Islet of Langerhans (tissue), 1 donor: ENCODE measurements at regions not wholly inside any gene's neighbourhood (a gene's known extent, or its start where the extent isn't known, plus 50 kb on each side); places are given as distances from the start of the nearest gene placed in this dataset.
A peak's percentile ranks its signal among the peaks of the same experiment; 100 is the strongest.
"Not testable (repeated sequence)": the region's sequence is repeated elsewhere in the genome, so short reads cannot be mapped to it uniquely, and the experiment has no call there.

Experiments used
- FAIRE-seq: peaks from one replicate; lab custom pipeline; 2011; peaks lifted over from hg19 to GRCh38; lab: Jason Lieb, UNC

GRCh38 chr6:28658475-28659249 is 133.0 kb downstream of the GPX5 start:
- no peak for FAIRE-seq

GRCh38 chr6:28659250-28659566 is 133.5 kb downstream of the GPX5 start:
- no peak for FAIRE-seq

DNA sequence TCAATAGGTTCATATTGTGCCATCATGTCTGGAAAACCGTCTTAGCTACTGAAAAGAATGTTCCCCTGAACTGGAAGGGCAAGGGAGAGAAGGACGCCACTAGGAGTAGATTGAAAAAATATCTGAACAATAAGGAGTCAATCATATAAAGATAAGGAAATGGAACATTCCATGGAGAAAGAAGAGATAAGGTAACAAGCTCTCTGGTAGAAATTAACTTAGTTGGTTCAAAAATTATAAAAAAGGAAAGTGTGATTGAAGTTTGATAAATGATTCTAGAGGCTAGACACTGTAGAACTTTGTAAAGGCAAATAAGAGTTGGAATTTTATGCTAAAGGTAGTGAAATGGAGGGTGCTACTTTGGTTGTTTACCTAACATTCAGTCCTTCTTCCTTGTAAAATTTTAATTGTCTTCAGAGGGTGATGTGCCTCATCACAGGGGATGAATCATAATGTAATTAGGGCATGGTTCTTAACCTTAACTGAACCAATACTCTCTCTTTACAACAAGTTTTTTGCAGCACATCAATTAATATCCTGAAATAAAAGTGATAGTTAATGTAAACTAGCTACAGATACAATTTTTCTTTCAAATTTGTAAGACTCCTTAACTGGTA is 135.5 kb downstream of the GPX5 start:
- FAIRE-seq: no peak

- no peak for FAIRE-seq
Measured at GRCh38 chr6:28664870-28665396, 139.3 kb downstream of the GPX5 start.

DNA sequence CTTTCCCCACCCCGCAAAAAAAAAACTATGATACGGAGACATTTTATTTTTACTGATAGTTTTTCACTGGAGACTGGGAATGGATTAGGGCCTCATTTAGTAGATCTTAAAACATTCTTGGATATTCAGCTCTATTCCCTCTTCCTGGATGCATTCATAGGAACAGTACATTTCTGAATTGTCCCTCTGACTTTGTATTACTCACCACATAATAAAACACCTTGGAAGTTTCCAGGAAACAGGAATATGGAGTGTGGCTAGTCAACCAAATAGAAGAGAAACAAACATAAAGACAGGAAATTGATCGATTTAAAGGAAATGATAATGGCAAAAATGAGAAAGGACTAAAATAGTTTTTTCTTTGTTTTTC is 147.7 kb downstream of the GPX5 start:
- no peak for FAIRE-seq

- FAIRE-seq: no peak
Measured at GRCh38 chr6:28673787-28674671, 148.3 kb downstream of the GPX5 start.

GRCh38 chr6:28675600-28675999 is 149.9 kb downstream of the GPX5 start:
- FAIRE-seq: no peak

DNA sequence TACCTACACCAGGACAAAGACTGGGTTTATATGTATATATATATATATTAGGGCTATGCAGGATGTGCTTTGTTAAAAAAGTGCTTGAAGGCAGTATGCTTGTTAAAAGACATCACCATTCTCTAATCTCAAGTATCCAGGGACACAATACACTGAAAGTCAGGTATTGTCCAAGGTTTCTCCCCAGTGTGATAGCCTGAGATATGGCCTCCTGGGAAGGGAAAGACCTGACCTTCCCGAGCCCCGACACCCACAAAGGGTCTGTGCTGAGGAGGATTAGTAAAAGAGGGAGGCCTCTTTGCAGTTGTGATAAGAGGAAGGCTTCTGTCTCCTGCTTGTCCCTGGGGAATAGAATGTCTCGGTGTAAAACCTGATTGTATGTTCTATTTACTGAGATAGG is 156.9 kb downstream of the GPX5 start:
- no peak for FAIRE-seq

DNA sequence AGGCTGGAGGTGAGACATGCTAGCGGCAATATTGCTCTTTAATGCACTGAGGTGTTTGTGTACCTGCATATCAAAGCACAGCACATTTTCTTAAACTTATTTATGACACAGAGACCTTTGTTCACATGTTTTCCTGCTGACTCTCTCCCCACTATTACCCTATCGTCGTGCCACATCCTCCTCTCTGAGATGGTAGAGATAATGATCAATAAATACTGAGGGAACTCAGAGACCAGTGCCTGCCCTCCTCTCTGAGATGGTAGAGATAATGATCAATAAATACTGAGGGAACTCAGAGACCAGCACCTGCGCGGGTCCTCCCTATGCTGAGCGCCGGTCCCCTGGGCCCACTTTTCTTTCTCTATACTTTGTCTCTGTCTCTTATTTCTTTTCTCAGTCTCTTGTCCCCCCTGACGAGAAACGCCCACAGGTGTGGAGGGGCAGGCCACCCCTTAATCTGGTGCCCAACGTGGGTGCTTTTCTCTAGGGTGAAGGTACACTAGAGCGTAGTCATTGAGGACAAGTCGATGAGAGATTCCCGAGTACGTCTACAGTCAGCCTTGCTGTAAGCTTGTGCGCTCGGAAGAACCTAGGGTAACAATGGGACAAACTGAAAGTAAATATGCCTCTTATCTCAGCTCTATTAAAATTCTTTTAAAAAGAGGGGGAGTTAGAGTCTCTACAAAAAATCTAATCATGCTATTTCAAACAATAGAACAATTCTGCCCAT is 157.4 kb downstream of the GPX5 start:
- FAIRE-seq: not testable (repeated sequence)

DNA sequence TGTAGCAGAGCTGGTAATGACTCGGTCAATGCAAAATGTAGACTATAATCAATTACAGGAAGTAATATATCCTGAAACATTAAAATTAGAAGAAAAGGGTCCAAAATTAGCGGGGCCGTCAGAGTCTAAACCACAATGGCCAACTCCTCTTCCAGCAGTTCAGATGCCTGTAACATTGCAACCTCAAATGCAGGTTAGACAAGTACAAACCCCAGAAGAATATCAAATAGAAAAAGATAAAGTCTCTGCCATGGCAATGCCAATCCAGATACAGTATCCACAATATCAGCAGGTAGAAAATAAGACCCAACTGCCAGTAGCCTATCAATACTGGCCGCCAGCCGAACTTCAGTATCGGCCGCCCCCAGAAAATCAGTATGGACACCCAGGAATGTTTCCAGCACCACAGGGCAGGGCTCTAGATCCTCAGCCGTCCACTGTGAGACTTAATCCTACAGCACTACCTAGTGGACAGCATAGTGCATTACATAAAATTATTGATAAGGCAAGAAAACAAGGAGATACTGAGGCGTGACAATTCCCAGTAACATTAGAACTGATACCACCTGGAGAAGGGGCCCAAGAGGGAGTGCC is 158.4 kb downstream of the GPX5 start:
- FAIRE-seq: no peak

DNA sequence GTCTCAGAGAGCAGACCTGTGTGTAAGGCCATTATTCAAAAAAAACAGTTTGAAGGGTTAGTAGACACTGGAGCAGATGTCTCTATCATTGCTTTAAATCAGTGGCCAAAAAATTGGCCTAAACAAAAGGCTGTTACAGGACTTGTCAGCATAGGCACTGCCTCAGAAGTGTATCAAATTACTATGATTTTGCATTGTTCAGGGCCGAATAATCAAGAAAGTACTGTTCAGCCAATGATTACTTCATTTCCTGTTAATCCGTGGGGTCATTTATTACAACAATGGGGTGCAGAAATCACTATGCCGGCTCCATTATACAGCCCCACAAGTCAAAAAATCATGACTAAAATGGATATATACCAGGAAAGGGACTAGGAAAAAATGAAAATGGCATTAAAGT is 160.3 kb downstream of the GPX5 start:
- FAIRE-seq: not testable (repeated sequence)

GRCh38 chr6:28686446-28687027 is 160.9 kb downstream of the GPX5 start:
- FAIRE-seq: peak; percentile 73

DNA sequence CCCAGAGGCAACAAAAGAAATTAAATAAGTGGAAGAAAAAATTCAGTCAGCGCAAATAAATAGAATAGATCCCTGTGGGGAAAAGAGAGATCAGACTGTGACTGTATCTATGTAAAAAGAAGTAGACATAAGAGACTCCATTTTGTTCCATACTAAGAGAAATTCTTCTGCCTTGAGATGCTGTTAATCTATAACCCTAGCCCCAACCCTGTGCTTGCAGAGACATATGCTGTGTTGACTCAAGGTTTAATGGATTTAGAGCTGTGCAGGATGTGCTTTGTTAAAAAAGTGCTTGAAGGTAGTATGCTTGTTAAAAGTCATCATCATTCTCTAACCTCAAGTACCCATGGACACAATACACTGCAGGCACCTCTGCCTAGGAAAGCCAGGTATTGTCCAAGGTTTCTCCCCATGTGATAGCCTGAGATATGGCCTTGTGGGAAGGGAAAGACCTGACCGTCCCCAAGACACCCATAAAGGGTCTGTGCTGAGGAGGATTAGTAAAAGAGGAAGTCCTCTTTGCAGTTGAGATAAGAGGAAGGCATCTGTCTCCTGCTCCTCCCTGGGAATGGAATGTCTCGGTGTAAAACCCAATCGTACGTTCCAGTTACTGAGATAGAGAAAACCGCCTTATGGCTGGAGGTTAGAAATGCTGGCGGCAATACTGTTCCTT is 161.8 kb downstream of the GPX5 start:
- FAIRE-seq: not testable (repeated sequence)

GRCh38 chr6:28691991-28692390 is 166.3 kb downstream of the GPX5 start:
- not testable (repeated sequence) for FAIRE-seq

GRCh38 chr6:28693033-28693750 is 167.5 kb downstream of the GPX5 start:
- no peak for FAIRE-seq

GRCh38 chr6:28693751-28694443 is 168.2 kb downstream of the GPX5 start:
- FAIRE-seq: no peak

- no peak for FAIRE-seq
Measured at GRCh38 chr6:28695715-28696114, 170.0 kb downstream of the GPX5 start.

DNA sequence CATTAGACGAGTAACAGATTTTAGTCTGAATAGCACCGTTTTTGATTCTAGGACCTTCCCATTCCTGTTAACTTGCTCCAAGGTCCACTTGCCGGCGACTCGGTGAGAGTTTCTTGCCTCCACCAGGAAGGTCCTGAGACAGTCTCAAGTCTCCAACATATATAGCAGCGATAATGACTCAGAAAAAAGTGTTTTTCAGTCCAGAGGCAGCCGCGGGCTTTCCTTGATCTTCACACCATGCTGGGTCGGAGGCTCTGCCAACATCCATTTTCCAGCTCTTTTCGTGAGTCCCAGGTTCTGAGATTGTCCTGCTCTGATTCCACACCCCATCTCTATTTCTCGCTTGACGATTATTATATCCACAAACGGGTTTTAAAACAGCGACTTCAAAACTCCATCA is 170.5 kb downstream of the GPX5 start:
- FAIRE-seq: no peak

- no peak for FAIRE-seq
Measured at GRCh38 chr6:28696682-28697081, 171.0 kb downstream of the GPX5 start.
